Heart left ventricle (tissue), 13 donors: ENCODE measurements at regions not wholly inside any gene's neighbourhood (a gene's known extent, or its start where the extent isn't known, plus 50 kb on each side); places are given as distances from the start of the nearest gene placed in this dataset.

Source experiments
- CTCF ChIP-seq, 12 donors: fragments of 200-600 bp; sonication (generic) in 4 of 12; IDR thresholded peaks; one replicate each; pipeline versions ENCODE4 v1.5.0 to v1.8.0; 2018 to 2022; ENCODE audit warnings: antibody characterized with exemption in 12 of 12, mild to moderate bottlenecking in 5 of 12
- POLR2A ChIP-seq, 2 donors: fragments of 450-650 bp; IDR thresholded peaks; one replicate each; pipeline ENCODE4 v1.6.1; 2017; ENCODE audit warnings: antibody characterized with exemption in 2 of 2, mild to moderate bottlenecking in 2 of 2, moderate library complexity in 2 of 2
- donor health status: ischemic (EF 13 %, LVEDD 7.1; RV severe dilation, severe dysfunction).
- donor health status: DM: no; HTN: yes; CAD: no.
- donor health status: DM: no; HTN: no; CAD: no.
- donor health status: ischemic (EF 25% LVEDD 6.9; RV normal size, moderate dysfunction).
- donor health status: ischemic (EF 25% LVEDD 5.7; RV mildly dilated, moderate dysfunction).
- donor health status: ischemic (EF 35%, LVEDD 5.7; RV mildly dilated, moderate dysfunction).
- donor health status: nonischemic (EF 11% LVEDD 7.7; RV severe dilation, severe dysfunction).
- donor health status: DM: yes; HTN: yes; CAD: no.
- donor health status: PGD.
- donor health status: ischemic (EF 29% LVEDD 5.4; RV normal size, mild dysfunction).
- donor health status: nonischemic (EF 23%, LVEDD 6.1; RV moderate dilation, normal function).

GRCh38 chr12:43094886-43095575 lies 457.0 kb downstream of the ADAMTS20 start:
- TF ChIP-seq CTCF (IDR thresholded peaks at IDR 0.05) = no peak
- no peak for TF ChIP-seq POLR2A (IDR thresholded peaks at IDR 0.05)
